GM18508 (cell line): ENCODE measurements at regions not wholly inside any gene's neighbourhood (a gene's known extent, or its start where the extent isn't known, plus 50 kb on each side); places are given as distances from the start of the nearest gene placed in this dataset.
"Not testable (repeated sequence)": the region's sequence is repeated elsewhere in the genome, so short reads cannot be mapped to it uniquely, and the experiment has no call there.

Experiments
- ATAC-seq: cut with Tn5 transposase; IDR thresholded peaks from one replicate; pipeline ENCODE4 v1.9.1; 2021; ENCODE audit warnings: moderate number of reproducible peaks; ENCODE audit not compliant: insufficient read depth, unreplicated experiment

DNA sequence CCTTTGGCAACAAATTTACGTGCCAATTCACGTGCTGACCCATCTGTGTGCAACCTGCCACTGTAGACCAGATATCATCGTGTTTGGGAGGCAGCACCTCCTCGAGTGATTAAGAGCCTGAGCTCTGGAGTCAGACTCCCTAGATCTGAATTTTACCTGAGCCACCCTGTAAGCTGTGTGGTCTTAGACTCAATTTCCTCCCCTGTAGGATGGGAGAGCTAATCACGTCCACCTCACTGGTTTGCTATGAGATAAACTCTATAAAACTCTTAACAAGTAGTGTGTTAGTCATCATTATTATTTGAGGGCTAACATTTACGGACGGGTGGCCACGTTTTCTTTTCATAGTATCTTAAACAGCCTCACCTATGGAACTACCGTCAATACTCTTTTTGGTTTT, 220.0 kb upstream of the ADAMTSL1 start:
- ATAC-seq, result no peak

DNA sequence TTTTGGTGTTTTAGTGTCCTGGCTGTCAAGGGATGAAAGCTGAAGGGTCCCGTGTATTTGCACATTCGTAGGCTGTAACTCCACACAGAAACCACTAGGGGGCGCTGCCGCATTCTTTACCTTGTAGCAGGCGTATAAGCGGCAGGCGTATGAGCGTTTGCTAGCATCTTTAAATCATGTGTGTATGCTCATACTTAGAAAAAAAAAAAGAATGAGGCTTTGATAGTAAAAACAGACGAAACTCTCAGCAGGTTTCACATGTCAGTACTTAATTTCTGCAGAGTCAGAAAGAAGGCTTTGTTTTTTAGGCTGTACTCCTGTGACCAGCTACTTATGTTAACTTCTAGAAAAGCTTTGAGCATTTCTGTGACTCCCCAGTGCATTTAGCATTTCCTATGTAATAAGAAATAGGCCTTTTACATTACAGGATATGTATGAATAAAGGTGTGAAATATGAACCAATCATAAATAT, 218.8 kb upstream of the ADAMTSL1 start:
- ATAC-seq, result peak; percentile 93

DNA sequence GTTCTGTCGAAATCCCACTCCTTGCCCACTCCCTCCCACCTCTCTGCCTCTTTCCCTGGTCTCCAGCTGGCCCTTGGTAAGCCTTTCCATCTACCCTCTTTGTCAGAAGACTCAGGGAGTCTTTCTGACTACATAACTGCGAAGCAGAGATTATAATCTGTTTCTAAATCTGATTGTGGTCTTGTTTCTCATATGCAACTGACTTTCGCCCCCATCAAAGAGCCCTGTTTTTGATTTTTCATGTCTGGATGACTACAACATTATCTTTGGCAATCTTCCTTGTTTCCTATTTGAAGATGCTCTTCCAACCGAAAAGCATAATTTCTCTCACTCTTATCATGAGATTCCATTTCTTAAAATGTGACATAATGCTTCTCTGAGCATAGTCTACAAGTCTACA, 218.2 kb upstream of the ADAMTSL1 start:
- no peak for ATAC-seq

DNA sequence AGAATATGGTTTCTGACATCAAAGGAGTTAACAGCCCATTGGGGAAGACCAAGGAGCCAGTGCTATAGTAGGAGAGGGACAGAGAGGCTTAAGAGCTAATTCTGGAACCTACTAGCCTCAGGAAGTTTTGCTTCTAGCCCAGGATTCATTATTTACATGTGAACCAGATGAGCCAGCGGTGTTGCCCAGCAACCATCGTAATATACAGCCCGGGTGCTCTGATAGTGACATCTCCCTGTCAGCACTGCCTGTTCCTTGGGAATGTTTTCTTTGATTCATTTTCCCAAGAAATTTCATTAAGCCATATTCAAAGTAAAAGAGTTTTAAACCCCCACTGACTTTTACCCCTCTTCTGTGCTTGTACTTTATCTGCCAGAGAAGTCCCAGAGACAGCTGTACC, 217.4 kb upstream of the ADAMTSL1 start:
- no peak for ATAC-seq

DNA sequence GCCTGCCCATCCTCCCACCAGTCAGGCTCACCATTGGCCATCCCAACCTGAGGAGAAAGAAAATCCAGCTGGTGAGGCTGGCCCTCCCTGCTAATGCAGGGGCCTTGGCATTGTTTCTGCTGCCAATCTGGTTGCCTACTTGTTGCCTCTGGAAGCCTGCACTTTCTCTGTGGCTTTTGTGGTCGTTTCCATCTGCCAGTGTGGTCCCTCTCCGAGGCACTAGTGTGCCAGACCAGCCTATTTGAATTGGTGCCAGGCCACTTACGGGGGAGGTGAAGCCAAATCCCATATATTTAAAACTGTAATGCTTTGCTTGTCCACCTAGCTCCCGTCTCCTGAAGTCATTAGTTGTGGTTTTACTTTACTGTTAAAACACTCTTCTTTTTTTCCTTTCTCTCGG, 213.4 kb upstream of the ADAMTSL1 start:
- ATAC-seq, result no peak

DNA sequence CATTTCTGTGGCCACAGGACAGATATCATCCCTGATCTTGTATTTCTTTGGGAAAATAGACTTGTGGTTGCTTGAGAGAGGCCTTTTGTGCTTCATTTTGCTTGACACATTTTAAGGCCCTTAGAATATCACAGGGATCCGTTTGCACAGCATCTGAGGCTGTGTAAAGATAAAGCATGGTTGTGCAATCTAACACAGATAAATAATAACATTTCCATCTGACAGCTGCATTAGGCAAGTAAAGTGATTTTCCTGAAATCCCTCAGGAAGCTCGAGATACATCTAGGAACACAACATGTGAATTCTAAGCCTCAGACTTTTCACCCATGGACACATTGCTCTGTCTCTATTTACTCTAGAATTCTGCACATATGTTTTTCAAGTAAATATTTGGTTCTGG, 212.8 kb upstream of the ADAMTSL1 start:
- no peak for ATAC-seq

DNA sequence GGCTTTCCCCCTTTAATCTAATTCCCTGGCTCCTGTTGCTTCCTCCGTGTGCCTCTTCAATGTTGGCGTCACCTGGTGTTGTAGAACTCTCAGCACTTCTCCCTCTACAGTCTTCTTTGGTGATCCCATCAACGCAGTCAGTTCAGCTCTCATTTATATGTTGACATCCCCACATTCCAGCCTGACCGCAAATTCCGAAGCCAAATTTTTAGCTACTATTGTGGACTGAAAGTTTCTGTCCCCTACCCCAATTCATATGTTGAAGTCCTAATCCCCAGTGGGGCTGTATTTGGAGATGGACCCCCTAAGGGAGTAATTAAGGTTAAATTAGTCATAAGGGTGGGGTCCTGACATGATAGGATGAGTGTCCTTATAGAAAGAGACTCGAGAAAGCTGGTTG, 210.6 kb upstream of the ADAMTSL1 start:
- ATAC-seq, result no peak

DNA sequence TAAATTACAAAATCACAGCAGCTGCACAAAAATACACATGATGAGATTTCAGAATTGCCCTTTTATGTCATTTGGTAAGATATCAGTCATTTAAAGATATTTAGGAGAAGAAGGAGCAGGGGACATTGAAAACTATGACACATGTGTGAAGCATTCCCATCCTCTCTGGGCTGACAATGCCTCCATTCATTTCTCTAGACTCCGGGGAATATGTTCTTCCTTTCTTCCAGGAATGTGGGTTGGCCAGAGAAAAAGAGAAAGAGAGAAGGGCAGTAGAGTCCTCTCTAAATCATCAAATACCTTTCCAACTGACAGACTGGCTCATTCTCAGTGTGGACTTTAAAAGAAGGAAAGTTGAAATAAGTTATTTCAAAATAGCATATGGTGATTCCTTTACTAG, 205.6 kb upstream of the ADAMTSL1 start:
- ATAC-seq, result no peak

DNA sequence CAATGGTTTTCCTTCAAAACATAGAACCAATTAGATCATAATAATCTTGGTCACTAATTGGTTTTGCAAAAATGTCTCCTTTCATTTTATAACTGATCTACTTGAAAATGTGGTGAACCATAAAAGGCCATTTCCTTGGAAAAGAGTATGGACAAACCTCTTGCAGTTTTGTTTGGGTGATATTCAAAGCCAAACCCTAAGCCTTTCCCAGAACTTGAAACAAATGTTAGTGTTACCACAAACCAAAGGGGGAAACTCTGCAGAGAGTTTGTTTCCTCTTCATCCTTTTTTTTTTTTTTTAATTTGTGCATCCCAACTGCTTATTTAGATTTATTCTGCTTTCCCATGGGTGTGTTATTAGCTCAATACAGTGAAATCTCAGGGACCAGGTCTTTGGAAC, 204.4 kb upstream of the ADAMTSL1 start:
- no peak for ATAC-seq

DNA sequence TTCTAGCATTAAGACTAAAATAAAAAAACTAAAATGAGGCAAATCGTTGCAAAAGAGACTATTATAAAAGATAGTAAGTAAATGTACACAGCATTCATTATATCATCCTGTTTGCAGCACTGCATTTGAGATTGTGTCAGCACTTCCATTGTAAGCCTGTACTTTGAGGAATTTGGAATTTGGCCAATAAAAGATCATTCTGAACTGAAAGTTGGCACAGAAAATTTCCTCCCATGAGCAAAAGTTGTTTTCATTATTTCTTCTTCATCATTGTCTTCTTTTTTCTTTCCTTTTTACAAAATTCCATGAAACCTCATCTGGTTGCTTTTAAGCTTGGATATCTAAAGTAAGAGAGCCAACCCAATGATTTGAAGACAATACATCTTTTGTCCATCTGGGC, 199.3 kb upstream of the ADAMTSL1 start:
- ATAC-seq, result no peak

DNA sequence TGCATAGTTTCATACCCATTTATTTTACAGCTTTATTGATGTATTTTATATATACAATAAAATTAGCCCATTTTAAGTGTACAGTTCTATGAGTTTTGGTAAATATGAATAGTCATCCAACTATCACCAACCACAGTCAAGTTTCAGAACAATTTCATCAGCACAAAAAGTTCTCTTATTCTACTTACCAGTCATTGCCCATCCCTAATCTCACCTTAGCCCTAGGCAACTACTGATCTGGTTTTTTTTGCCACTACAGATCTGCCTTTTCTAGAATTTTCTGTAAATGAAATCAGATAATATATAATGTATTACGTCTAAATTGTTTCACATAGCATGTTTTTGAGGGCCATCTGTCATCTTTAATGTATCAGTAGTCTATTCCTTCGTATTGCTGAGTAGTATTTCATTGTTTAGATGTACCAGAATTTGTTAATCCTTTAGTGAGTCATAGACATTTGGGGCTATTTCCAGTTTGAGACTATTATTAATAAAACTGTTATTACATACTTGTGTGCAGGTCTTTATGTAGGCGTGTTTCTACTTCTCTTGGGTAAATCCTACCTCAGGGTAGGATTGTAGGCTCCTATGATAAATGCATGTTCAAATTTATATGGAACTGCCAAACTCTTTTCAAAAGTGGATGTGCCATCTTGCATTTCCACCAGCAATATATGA, 198.5 kb upstream of the ADAMTSL1 start:
- no peak for ATAC-seq

DNA sequence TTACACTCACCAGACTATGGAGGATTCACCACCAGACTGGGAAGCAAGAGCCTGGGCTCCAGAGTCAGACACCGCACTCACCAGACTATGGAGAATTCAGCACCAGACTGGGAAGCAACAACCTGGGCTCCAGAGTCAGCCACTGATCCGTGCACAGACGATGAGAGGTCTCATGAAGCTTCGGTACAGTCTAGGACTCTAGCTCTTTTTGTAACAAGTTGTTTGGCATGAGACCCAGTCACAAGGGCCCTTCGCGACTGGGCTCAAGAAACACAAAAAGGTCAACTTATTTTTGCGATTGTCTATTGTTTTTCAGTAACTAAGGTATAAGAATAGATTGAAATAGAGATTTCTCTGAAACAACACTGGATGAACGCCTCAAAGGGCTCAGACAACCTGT, 192.7 kb upstream of the ADAMTSL1 start:
- no peak for ATAC-seq

DNA sequence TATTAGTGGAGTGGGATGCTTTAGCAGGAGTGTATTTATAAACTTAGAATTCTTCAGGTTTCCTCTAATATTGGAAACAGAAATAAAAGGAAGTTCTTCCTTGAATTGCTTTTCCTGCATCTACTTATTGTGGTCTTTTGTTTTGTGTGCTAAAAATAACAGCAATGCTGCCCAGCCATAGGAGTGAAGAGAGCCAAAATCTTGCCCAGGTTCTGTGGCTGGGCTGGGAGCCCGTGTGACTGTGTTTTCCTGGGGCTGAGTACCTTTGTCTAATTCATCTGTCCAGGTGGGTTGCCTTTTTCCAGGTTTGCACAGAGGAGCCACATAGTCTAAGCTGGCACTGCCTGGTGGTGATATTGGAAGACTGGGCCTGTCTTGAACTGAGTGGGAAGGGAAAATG, 179.7 kb upstream of the ADAMTSL1 start:
- ATAC-seq, result no peak

DNA sequence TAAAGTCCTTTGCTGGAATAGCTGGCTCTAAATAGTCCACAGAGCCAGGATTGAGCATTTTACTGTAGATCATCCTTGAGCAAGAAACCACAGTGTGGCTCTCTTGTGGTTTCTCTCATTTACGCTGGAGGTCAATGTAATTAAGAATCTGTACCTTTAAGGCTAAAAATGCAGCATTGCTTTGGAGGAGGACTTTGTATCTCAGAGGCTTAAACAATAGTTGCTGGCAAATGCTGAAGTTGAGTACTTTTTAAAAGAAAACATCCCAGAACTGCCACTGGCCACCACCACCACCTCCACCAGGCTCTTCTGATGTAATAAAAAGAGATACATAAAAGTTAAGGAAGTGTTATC, 177.3 kb upstream of the ADAMTSL1 start:
- no peak for ATAC-seq

DNA sequence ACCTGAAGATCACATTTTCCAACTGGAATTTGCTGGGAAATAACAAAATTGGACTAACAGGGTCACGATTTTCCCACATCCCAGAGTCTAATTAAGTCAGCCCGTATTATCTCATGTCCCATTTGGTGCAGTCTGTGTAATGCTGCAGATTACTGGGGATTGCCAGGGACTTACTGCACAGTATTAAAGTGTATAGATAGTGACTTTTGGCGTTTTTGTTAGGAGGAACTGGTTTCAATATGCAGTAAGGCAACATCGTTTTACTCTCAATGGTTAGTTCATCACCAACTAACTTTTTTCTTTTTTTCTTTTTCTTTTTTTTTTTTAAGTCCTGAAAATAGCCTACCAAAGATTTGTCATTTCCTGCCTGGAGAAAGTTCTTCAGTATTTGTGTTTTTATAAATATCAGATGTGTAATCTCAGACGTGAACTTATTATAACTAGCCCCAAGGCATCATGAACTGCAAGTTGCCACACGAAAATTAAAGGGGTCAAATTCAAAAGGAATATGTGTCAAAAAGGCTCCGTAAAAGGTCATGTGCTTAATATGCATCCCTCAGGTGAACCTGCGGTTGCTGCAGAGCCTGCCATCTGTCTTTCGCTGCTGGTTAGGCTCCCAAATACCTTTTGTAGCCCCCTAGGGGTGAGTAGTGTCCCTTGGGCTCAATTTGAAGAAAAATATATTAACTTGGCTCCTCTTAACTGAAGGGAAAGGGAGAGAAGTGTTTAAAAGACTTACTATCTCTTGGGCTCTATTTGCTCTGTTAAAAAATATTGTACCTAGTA, 176.7 kb upstream of the ADAMTSL1 start:
- no peak for ATAC-seq

DNA sequence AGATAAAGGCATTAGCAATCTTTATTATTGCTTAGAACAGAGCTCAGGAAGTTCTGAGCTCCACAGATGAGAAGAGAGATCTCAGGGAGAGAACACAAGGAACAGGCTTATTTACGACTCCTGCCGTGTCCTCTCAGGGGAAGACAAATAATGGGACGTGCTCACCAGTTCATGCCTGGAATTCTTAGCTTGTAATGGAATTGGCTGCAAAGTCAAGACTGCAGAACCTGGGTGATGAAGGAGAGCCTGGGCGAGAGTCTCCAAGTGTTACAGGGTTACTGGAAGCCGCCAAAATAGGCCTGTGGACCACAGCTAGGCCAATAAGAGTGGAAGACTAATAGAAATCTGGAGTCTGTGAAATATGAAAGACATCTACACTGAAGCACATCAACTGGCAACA, 174.5 kb upstream of the ADAMTSL1 start:
- ATAC-seq, result no peak

DNA sequence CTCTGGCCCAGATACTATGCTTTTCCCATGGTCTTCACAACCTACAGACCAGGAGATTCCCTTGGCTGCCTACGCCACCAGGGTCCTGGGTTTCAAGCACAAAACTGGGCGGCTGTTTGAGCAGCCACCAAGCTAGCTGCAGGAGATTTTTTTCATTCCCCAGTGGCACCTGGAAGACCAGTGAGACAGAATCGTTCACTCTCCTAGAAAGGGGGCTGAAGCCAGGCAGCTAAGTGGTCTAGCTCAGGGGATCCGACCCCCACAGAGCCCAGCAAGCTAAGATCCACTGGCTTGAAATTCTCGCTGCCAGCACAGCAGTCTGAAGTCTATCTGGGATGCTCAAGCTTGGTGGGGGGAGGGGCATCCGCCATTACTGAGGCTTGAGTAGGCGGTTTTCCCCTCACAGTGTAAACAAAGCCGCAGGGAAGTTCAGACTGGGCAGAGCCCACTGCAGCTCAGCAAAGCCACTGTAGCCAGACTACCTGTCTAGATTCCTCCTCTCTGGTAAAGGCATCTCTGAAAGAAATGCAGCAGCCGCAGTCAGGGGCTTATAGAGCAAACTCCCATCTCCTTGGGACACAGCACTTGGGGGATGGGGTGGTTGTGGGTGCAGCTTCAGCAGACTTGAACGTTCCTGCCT, 168.7 kb upstream of the ADAMTSL1 start:
- not testable (repeated sequence) for ATAC-seq

DNA sequence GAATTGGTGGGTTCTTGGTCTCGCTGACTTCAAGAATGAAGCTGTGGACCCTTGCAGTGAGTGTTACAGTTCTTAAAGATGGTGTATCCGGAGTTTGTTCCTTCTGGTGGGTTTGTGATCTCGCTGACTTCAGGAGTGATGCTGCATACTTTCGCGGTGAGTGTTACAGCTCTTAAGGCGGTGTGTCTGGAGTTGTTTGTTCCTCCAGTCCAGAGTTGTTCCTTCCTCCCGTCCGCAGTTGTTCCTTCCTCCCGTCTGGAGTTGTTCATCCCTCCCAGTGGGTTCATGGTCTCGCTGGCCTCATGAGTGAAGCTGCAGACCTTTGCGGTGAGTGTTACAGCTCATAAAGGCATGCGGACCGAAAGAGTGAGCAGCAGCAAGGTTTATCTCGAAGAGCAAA, 159.6 kb upstream of the ADAMTSL1 start:
- no peak for ATAC-seq

DNA sequence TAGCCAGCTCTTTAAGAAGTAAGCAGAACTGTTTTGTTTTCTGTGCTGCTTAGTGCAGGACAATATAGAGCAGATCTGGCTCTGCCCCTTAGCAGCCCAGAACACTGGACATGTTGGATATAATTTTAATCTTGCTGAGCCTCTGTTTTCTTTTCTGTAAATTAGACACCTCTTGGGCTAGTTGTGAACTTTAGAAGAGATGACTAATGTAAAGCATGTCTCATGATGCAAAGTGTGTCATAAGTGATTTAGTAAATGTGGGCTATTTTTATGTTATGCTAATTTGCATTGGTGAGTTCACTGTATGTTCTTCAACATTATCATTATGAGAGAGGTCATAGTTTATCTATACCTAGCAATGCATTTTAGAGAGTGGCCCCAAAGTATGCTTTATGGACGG, 156.1 kb upstream of the ADAMTSL1 start:
- no peak for ATAC-seq

DNA sequence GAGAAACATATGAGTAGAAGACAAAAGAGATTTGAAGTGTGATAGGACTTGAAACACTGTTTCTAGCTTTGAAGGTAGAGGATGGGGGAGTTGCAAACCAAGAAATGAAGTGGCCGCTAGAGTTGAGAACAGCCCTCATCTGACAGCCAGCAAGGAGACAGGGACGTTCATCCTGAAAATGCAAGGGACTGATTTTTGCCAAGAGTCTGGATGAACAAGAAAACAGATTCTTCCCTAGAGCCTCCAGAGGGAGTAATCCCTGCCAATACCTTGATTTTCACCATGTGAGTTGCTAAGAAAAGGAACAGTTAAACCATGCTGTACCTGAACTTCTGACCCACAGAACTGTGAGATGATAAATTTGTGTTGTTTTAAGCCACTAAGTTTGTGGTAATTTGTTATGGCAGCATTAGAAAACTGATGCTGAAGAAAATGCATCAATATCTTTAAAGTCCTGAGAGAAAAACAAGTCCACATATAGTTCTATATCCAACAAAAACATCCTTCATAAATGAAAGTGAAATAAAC, 154.0 kb upstream of the ADAMTSL1 start:
- ATAC-seq, result no peak
